B cell (primary cell): ENCODE measurements at regions not wholly inside any gene's neighbourhood (a gene's known extent, or its start where the extent isn't known, plus 50 kb on each side); places are given as distances from the start of the nearest gene placed in this dataset.

ENCODE experiments used
- CTCF ChIP-seq: fragments of 200-600 bp; IDR thresholded peaks from one replicate; pipeline ENCODE4 v1.8.0; 2022; ENCODE audit warnings: antibody characterized with exemption, mild to moderate bottlenecking
- EZH2 ChIP-seq: IDR thresholded peaks from 2 replicates; pipeline ENCODE4 v1.6.1; 2012; ENCODE audit warnings: borderline replicate concordance, low read depth, mild to moderate bottlenecking, moderate library complexity, low read length; ENCODE audit not compliant: insufficient read depth, poor library complexity, severe bottlenecking

GRCh38 chr7:94280851-94281250 is 113.8 kb upstream of the COL1A2 start:
- no peak for TF ChIP-seq CTCF
- TF ChIP-seq EZH2: no peak
